Stimulated activated naive CD8-positive, alpha-beta T cell treated with anti-CD3 and anti-CD28 coated beads, Interleukin-15, amount 100 ng/mL, for 72 hours (primary cell): ENCODE measurements at regions not wholly inside any gene's neighbourhood (a gene's known extent, or its start where the extent isn't known, plus 50 kb on each side); places are given as distances from the start of the nearest gene placed in this dataset.
A peak's percentile ranks its signal among the peaks of the same experiment; 100 is the strongest.

ENCODE experiments used
- ATAC-seq: fragments of 150-1000 bp; cut with Tn5 transposase; 2 replicates; pipeline ENCODE4 v1.10.0; 2021; ENCODE audit warnings: mild to moderate bottlenecking, moderate library complexity
- DNase-seq, 2 donors: peaks; one replicate each; pipeline ENCODE4 v3.0.0; 2021 to 2022
- H3K27ac Mint-ChIP-seq, 2 donors: one replicate each; pipeline ENCODE4 v1.8.0; 2022; ENCODE audit warnings: mild to moderate bottlenecking in 2 of 2, mixed read lengths in 2 of 2, moderate library complexity in 2 of 2
- H3K27me3 Mint-ChIP-seq: one replicate; pipeline ENCODE4 v1.8.0; 2022; ENCODE audit warnings: mixed read lengths
- H3K4me1 Mint-ChIP-seq: one replicate; pipeline ENCODE4 v1.8.0; 2022; ENCODE audit warnings: mild to moderate bottlenecking, mixed read lengths
- H3K4me3 Mint-ChIP-seq, 2 donors: one replicate each; pipeline ENCODE4 v1.8.0; 2022; ENCODE audit warnings: mild to moderate bottlenecking in 2 of 2, mixed read lengths in 2 of 2, moderate library complexity in 1 of 2
- H3K9me3 Mint-ChIP-seq, 2 donors: one replicate each; pipeline ENCODE4 v1.8.0; 2022; ENCODE audit warnings: mixed read lengths in 2 of 2

- ATAC-seq (no peak), DNase-seq (no peak)
- Mint-ChIP-seq H3K4me1 (no peaks in the 10 kb centered on the region), H3K27me3 (peaks cover 7% of the 10 kb centered on the region), H3K27ac (no peak overlapping the region), H3K9me3 (no peaks in the 10 kb centered on the region), H3K4me3 (no peak overlapping the region)
Observed at GRCh38 chr17:69723316-69723715, 308.8 kb downstream of the MAP2K6 start.

GRCh38 chr17:69723741-69724140 lies 309.2 kb downstream of the MAP2K6 start:
- Mint-ChIP-seq H3K4me1 (no peaks in the 10 kb centered on the region), H3K27me3 (peaks cover 7% of the 10 kb centered on the region), H3K27ac (no peak overlapping the region), H3K4me3 (no peak overlapping the region), H3K9me3 (no peaks in the 10 kb centered on the region)
- ATAC-seq (no peak), DNase-seq (no peak)

GRCh38 chr17:69724238-69724637 lies 309.7 kb downstream of the MAP2K6 start:
- DNase-seq (no peak), ATAC-seq (no peak)
- Mint-ChIP-seq H3K9me3 (no peaks in the 10 kb centered on the region), H3K4me1 (no peaks in the 10 kb centered on the region), H3K27me3 (peaks cover 7% of the 10 kb centered on the region), H3K27ac (no peak overlapping the region), H3K4me3 (no peak overlapping the region)

GRCh38 chr17:69725146-69725545 lies 310.6 kb downstream of the MAP2K6 start:
- ATAC-seq = no peak
- H3K27me3 Mint-ChIP-seq = peaks cover 7% of the 10 kb centered on the region
- H3K27ac Mint-ChIP-seq = no peak overlapping the region
- DNase-seq = no peak
- H3K4me1 Mint-ChIP-seq = no peaks in the 10 kb centered on the region
- H3K9me3 Mint-ChIP-seq = no peaks in the 10 kb centered on the region
- no peak overlapping the region for H3K4me3 Mint-ChIP-seq

- Mint-ChIP-seq H3K4me1 (no peaks in the 10 kb centered on the region), H3K9me3 (no peaks in the 10 kb centered on the region), H3K27me3 (no peaks in the 10 kb centered on the region), H3K27ac (no peak overlapping the region), H3K4me3 (no peak overlapping the region)
- ATAC-seq (no peak), DNase-seq (no peak)
Observed at GRCh38 chr17:69728816-69729215, 314.3 kb downstream of the MAP2K6 start.

GRCh38 chr17:69729944-69730343 lies 315.4 kb downstream of the MAP2K6 start:
- ATAC-seq = no peak
- Mint-ChIP-seq H3K27me3 (no peaks in the 10 kb centered on the region), H3K9me3 (no peaks in the 10 kb centered on the region), H3K4me3 (no peak overlapping the region), H3K27ac (no peak overlapping the region), H3K4me1 (no peaks in the 10 kb centered on the region)
- DNase-seq = no peak

- Mint-ChIP-seq H3K27me3 (no peaks in the 10 kb centered on the region), H3K4me3 (no peak overlapping the region), H3K9me3 (peaks cover 0 to 5% of the 10 kb centered on the region in 2 donors), H3K4me1 (no peaks in the 10 kb centered on the region), H3K27ac (no peak overlapping the region)
- ATAC-seq = no peak
- no peak for DNase-seq
Observed at GRCh38 chr17:69732272-69732918, 317.9 kb downstream of the MAP2K6 start.

GRCh38 chr17:69733171-69734012 lies 318.9 kb downstream of the MAP2K6 start:
- DNase-seq = no peak
- no peak overlapping the region for H3K4me3 Mint-ChIP-seq
- peaks cover 0 to 11% of the 10 kb centered on the region in 2 donors for H3K9me3 Mint-ChIP-seq
- peaks cover 9% of the 10 kb centered on the region for H3K4me1 Mint-ChIP-seq
- no peak overlapping the region for H3K27ac Mint-ChIP-seq
- ATAC-seq = peak; percentile 39
- no peaks in the 10 kb centered on the region for H3K27me3 Mint-ChIP-seq

GRCh38 chr17:69734656-69735055 lies 320.2 kb downstream of the MAP2K6 start:
- Mint-ChIP-seq H3K9me3 (peaks cover 6 to 14% of the 10 kb centered on the region in 2 donors), H3K27ac (no peak overlapping the region), H3K4me3 (no peak overlapping the region), H3K27me3 (no peaks in the 10 kb centered on the region), H3K4me1 (peaks cover 17% of the 10 kb centered on the region)
- DNase-seq = no peak
- no peak for ATAC-seq

GRCh38 chr17:69735285-69735684 lies 320.8 kb downstream of the MAP2K6 start:
- no peak overlapping the region for H3K4me3 Mint-ChIP-seq
- peaks cover 11 to 14% of the 10 kb centered on the region in 2 donors for H3K9me3 Mint-ChIP-seq
- DNase-seq (no peak), ATAC-seq (no peak)
- no peak overlapping the region for H3K27ac Mint-ChIP-seq
- H3K27me3 Mint-ChIP-seq = no peaks in the 10 kb centered on the region
- peaks cover 17% of the 10 kb centered on the region for H3K4me1 Mint-ChIP-seq

- H3K9me3 Mint-ChIP-seq = peaks cover 25 to 26% of the 10 kb centered on the region in 2 donors
- H3K4me1 Mint-ChIP-seq = peaks cover 11% of the 10 kb centered on the region
- no peaks in the 10 kb centered on the region for H3K27me3 Mint-ChIP-seq
- no peak overlapping the region for H3K27ac Mint-ChIP-seq
- no peak overlapping the region for H3K4me3 Mint-ChIP-seq
- ATAC-seq (no peak), DNase-seq (no peak)
Observed at GRCh38 chr17:69743091-69743490, 328.6 kb downstream of the MAP2K6 start.

GRCh38 chr17:69744512-69745070 lies 330.1 kb downstream of the MAP2K6 start:
- Mint-ChIP-seq H3K27ac (no peak overlapping the region), H3K9me3 (peaks cover 19 to 21% of the 10 kb centered on the region in 2 donors), H3K27me3 (no peaks in the 10 kb centered on the region), H3K4me1 (no peaks in the 10 kb centered on the region), H3K4me3 (no peak overlapping the region)
- DNase-seq (no peak), ATAC-seq (no peak)

- ATAC-seq = no peak
- H3K9me3 Mint-ChIP-seq = peaks cover 0 to 8% of the 10 kb centered on the region in 2 donors
- peaks cover 13% of the 10 kb centered on the region for H3K27me3 Mint-ChIP-seq
- H3K4me3 Mint-ChIP-seq = no peak overlapping the region
- no peak overlapping the region for H3K27ac Mint-ChIP-seq
- no peak for DNase-seq
- H3K4me1 Mint-ChIP-seq = no peaks in the 10 kb centered on the region
Observed at GRCh38 chr17:69749911-69750310, 325.1 kb upstream of the KCNJ16 start.

GRCh38 chr17:69757688-69758430 lies 317.2 kb upstream of the KCNJ16 start:
- H3K4me3 Mint-ChIP-seq = no peak overlapping the region
- no peak for DNase-seq

GRCh38 chr17:69760562-69760961 lies 314.5 kb upstream of the KCNJ16 start:
- peak; percentile 53 for ATAC-seq
- peaks cover 7% of the 10 kb centered on the region in 2 donors for H3K9me3 Mint-ChIP-seq

More at GRCh38 chr17:69757688-69758430, 317.2 kb upstream of the KCNJ16 start:
- ATAC-seq = no peak
- Mint-ChIP-seq H3K4me1 (no peaks in the 10 kb centered on the region), H3K27me3 (peaks cover 24% of the 10 kb centered on the region), H3K27ac (no peak overlapping the region), H3K9me3 (peaks cover 3 to 7% of the 10 kb centered on the region in 2 donors)

More at GRCh38 chr17:69760562-69760961, 314.5 kb upstream of the KCNJ16 start:
- no peaks in the 10 kb centered on the region for H3K4me1 Mint-ChIP-seq
- H3K27ac Mint-ChIP-seq = no peak overlapping the region
- no peak overlapping the region for H3K4me3 Mint-ChIP-seq
- DNase-seq = no peak
- H3K27me3 Mint-ChIP-seq = peaks cover 11% of the 10 kb centered on the region
